ENCODE measurements at regions not wholly inside any gene's neighbourhood (a gene's known extent, or its start where the extent isn't known, plus 50 kb on each side); places are given as distances from the start of the nearest gene placed in this dataset.

GRCh38 chr2:133941666-133942065 is 312.2 kb upstream of the MGAT5 start:
- Histone ChIP-seq H3K9me3 (ENCODE audit: low read length) (no peaks in the 10 kb centered on the region), H3K4me1 (ENCODE audit: insufficient read depth, low read length, severe bottlenecking) (no peaks in the 10 kb centered on the region), H3K79me2 (ENCODE audit: insufficient read depth, low read length) (no peaks in the 10 kb centered on the region), H3K36me3 (ENCODE audit: insufficient read depth, low read length) (no peaks in the 10 kb centered on the region), H2AFZ (ENCODE audit: low read length) (no peak overlapping the region), H3F3A (ENCODE audit: insufficient read depth, low read length) (no peaks in the 10 kb centered on the region), H3K9ac (ENCODE audit: low read length) (no peak overlapping the region), H3K27me3 (ENCODE audit: insufficient read depth, low read length) (no peaks in the 10 kb centered on the region), H4K20me1 (ENCODE audit: insufficient read depth, low read length) (no peaks in the 10 kb centered on the region), H3K9me2 (ENCODE audit: low read depth, low read length) (no peaks in the 10 kb centered on the region), H3K27ac (ENCODE audit: low read depth, low read length, poor library complexity, severe bottlenecking) (no peak overlapping the region), H3K4me2 (ENCODE audit: low read length) (no peak overlapping the region), H3K4me3 (ENCODE audit: low read depth, low read length, poor library complexity, severe bottlenecking) (no peak overlapping the region)
- no peak for TF ChIP-seq EZH2 (IDR thresholded peaks at IDR 0.05; ENCODE audit: borderline replicate concordance, low read length)
- no peak for TF ChIP-seq CTCF (IDR thresholded peaks at IDR 0.05; ENCODE audit: low read length)

- H3K9me2 ChIP-seq (ENCODE audit: low read depth, low read length): no peaks in the 10 kb centered on the region
- no peaks in the 10 kb centered on the region for H3K27me3 ChIP-seq (ENCODE audit: insufficient read depth, low read length)
- no peaks in the 10 kb centered on the region for H3K79me2 ChIP-seq (ENCODE audit: insufficient read depth, low read length)
- no peak overlapping the region for H3K4me2 ChIP-seq (ENCODE audit: low read length)
- H4K20me1 ChIP-seq (ENCODE audit: insufficient read depth, low read length): no peaks in the 10 kb centered on the region
- H2AFZ ChIP-seq (ENCODE audit: low read length): no peak overlapping the region
- no peaks in the 10 kb centered on the region for H3K36me3 ChIP-seq (ENCODE audit: insufficient read depth, low read length)
- no peaks in the 10 kb centered on the region for H3F3A ChIP-seq (ENCODE audit: insufficient read depth, low read length)
- no peak for TF ChIP-seq EZH2 (IDR thresholded peaks at IDR 0.05; ENCODE audit: borderline replicate concordance, low read length)
- no peak for TF ChIP-seq CTCF (IDR thresholded peaks at IDR 0.05; ENCODE audit: low read length)
- H3K27ac ChIP-seq (ENCODE audit: low read depth, low read length, poor library complexity, severe bottlenecking): no peak overlapping the region
- no peak overlapping the region for H3K9ac ChIP-seq (ENCODE audit: low read length)
- no peaks in the 10 kb centered on the region for H3K9me3 ChIP-seq (ENCODE audit: low read length)
- H3K4me3 ChIP-seq (ENCODE audit: low read depth, low read length, poor library complexity, severe bottlenecking): no peak overlapping the region
- no peaks in the 10 kb centered on the region for H3K4me1 ChIP-seq (ENCODE audit: insufficient read depth, low read length, severe bottlenecking)
Measured at GRCh38 chr2:133942398-133942797, 311.5 kb upstream of the MGAT5 start.

GRCh38 chr2:133943108-133943507 is 310.8 kb upstream of the MGAT5 start:
- Histone ChIP-seq H3K9me2 (ENCODE audit: low read depth, low read length) (no peaks in the 10 kb centered on the region), H3K4me3 (ENCODE audit: low read depth, low read length, poor library complexity, severe bottlenecking) (no peak overlapping the region), H3K27me3 (ENCODE audit: insufficient read depth, low read length) (no peaks in the 10 kb centered on the region), H3K27ac (ENCODE audit: low read depth, low read length, poor library complexity, severe bottlenecking) (no peak overlapping the region), H3K9ac (ENCODE audit: low read length) (no peak overlapping the region), H3K4me1 (ENCODE audit: insufficient read depth, low read length, severe bottlenecking) (no peaks in the 10 kb centered on the region), H3F3A (ENCODE audit: insufficient read depth, low read length) (no peaks in the 10 kb centered on the region), H2AFZ (ENCODE audit: low read length) (no peak overlapping the region), H3K79me2 (ENCODE audit: insufficient read depth, low read length) (no peaks in the 10 kb centered on the region), H4K20me1 (ENCODE audit: insufficient read depth, low read length) (no peaks in the 10 kb centered on the region), H3K36me3 (ENCODE audit: insufficient read depth, low read length) (no peaks in the 10 kb centered on the region), H3K4me2 (ENCODE audit: low read length) (no peak overlapping the region), H3K9me3 (ENCODE audit: low read length) (no peaks in the 10 kb centered on the region)
- TF ChIP-seq EZH2 (IDR thresholded peaks at IDR 0.05; ENCODE audit: borderline replicate concordance, low read length) (no peak), CTCF (IDR thresholded peaks at IDR 0.05; ENCODE audit: low read length) (no peak)
